ENCODE measurements at regions not wholly inside any gene's neighbourhood (a gene's known extent, or its start where the extent isn't known, plus 50 kb on each side); places are given as distances from the start of the nearest gene placed in this dataset.
"Not testable (repeated sequence)": the region's sequence is repeated elsewhere in the genome, so short reads cannot be mapped to it uniquely, and the experiment has no call there.

GRCh38 chr9:85466834-85467233 lies 274.9 kb downstream of the AGTPBP1 start:
- H3K4me3 ChIP-seq (ENCODE audit: low read length in 3 of 3) = no peak overlapping the region
- H3K4me1 ChIP-seq (ENCODE audit: control insufficient read depth in 2 of 3, insufficient read depth in 2 of 3, low read depth in 1 of 3, low read length in 3 of 3) = no peaks in the 10 kb centered on the region
- no peaks in the 10 kb centered on the region for H3K36me3 ChIP-seq (ENCODE audit: control insufficient read depth in 2 of 3, insufficient read depth in 3 of 3, low read length in 3 of 3)
- DNase-seq = no peak
- H3K27me3 ChIP-seq (ENCODE audit: control insufficient read depth, insufficient read depth, low read length) = no peaks in the 10 kb centered on the region
- FAIRE-seq = no peak
- H3K9me3 ChIP-seq (ENCODE audit: control insufficient read depth in 2 of 3, insufficient read depth in 1 of 3, low read length in 3 of 3) = no peaks in the 10 kb centered on the region
- no peak overlapping the region for H3K9ac ChIP-seq (ENCODE audit: low read length in 3 of 3)
- no peak overlapping the region for H3K27ac ChIP-seq (ENCODE audit: low read depth in 2 of 2, low read length in 2 of 2)
- no peak for TF ChIP-seq CTCF (IDR thresholded peaks at IDR 0.05; ENCODE audit: borderline replicate concordance, extremely low read depth, insufficient read depth)
- intact Hi-C loops (cut with DNase I) = no loop called here

GRCh38 chr9:85458114-85458864 lies 283.5 kb downstream of the AGTPBP1 start:
- intact Hi-C loops (cut with DNase I); FAIRE-seq: not testable (repeated sequence)

GRCh38 chr9:85453850-85454249 lies 287.9 kb downstream of the AGTPBP1 start:
- peak in 1 of 5 donors; percentile 33 for DNase-seq
- H3K27me3 ChIP-seq (ENCODE audit: control insufficient read depth, insufficient read depth, low read length) = no peaks in the 10 kb centered on the region
- FAIRE-seq = no peak
- H3K27ac ChIP-seq (ENCODE audit: low read depth in 2 of 2, low read length in 2 of 2) = no peak overlapping the region
- no peaks in the 10 kb centered on the region for H3K36me3 ChIP-seq (ENCODE audit: control insufficient read depth in 2 of 3, insufficient read depth in 3 of 3, low read length in 3 of 3)
- intact Hi-C loops (cut with DNase I) = no loop called here
- H3K4me3 ChIP-seq (ENCODE audit: low read length in 3 of 3) = no peak overlapping the region
- H3K4me1 ChIP-seq (ENCODE audit: control insufficient read depth in 2 of 3, insufficient read depth in 2 of 3, low read depth in 1 of 3, low read length in 3 of 3) = no peaks in the 10 kb centered on the region
- no peak overlapping the region for H3K9ac ChIP-seq (ENCODE audit: low read length in 3 of 3)
- H3K9me3 ChIP-seq (ENCODE audit: control insufficient read depth in 2 of 3, insufficient read depth in 1 of 3, low read length in 3 of 3) = no peaks in the 10 kb centered on the region
- no peak for TF ChIP-seq CTCF (IDR thresholded peaks at IDR 0.05; ENCODE audit: borderline replicate concordance, extremely low read depth, insufficient read depth)

More at GRCh38 chr9:85458114-85458864, 283.5 kb downstream of the AGTPBP1 start:
- H3K4me1 ChIP-seq (ENCODE audit: control insufficient read depth in 2 of 3, insufficient read depth in 2 of 3, low read depth in 1 of 3, low read length in 3 of 3); H3K9me3 ChIP-seq (ENCODE audit: control insufficient read depth in 2 of 3, insufficient read depth in 1 of 3, low read length in 3 of 3); H3K27ac ChIP-seq (ENCODE audit: low read depth in 2 of 2, low read length in 2 of 2); H3K27me3 ChIP-seq (ENCODE audit: control insufficient read depth, insufficient read depth, low read length); H3K9ac ChIP-seq (ENCODE audit: low read length in 3 of 3); H3K36me3 ChIP-seq (ENCODE audit: control insufficient read depth in 2 of 3, insufficient read depth in 3 of 3, low read length in 3 of 3); DNase-seq; H3K4me3 ChIP-seq (ENCODE audit: low read length in 3 of 3): not testable (repeated sequence)

- no peaks in the 10 kb centered on the region for H3K9me3 ChIP-seq (ENCODE audit: control insufficient read depth in 2 of 3, insufficient read depth in 1 of 3, low read length in 3 of 3)
- no peaks in the 10 kb centered on the region for H3K27me3 ChIP-seq (ENCODE audit: control insufficient read depth, insufficient read depth, low read length)
- intact Hi-C loops (cut with DNase I) = no loop called here
- FAIRE-seq (no peak), DNase-seq (no peak)
- no peak overlapping the region for H3K4me3 ChIP-seq (ENCODE audit: low read length in 3 of 3)
- H3K27ac ChIP-seq (ENCODE audit: low read depth in 2 of 2, low read length in 2 of 2) = no peak overlapping the region
- H3K36me3 ChIP-seq (ENCODE audit: control insufficient read depth in 2 of 3, insufficient read depth in 3 of 3, low read length in 3 of 3) = no peaks in the 10 kb centered on the region
- no peaks in the 10 kb centered on the region for H3K4me1 ChIP-seq (ENCODE audit: control insufficient read depth in 2 of 3, insufficient read depth in 2 of 3, low read depth in 1 of 3, low read length in 3 of 3)
- H3K9ac ChIP-seq (ENCODE audit: low read length in 3 of 3) = no peak overlapping the region
- no peak for TF ChIP-seq CTCF (IDR thresholded peaks at IDR 0.05; ENCODE audit: borderline replicate concordance, extremely low read depth, insufficient read depth)
Observed at GRCh38 chr9:85452841-85453240, 288.9 kb downstream of the AGTPBP1 start.
